HG02610 (cell line): ENCODE measurements at regions not wholly inside any gene's neighbourhood (a gene's known extent, or its start where the extent isn't known, plus 50 kb on each side); places are given as distances from the start of the nearest gene placed in this dataset.

Experiments used
- ATAC-seq: cut with Tn5 transposase; IDR thresholded peaks from one replicate; pipeline ENCODE4 v1.9.1; 2021; ENCODE audit warnings: mild to moderate bottlenecking, moderate library complexity; ENCODE audit not compliant: unreplicated experiment

- no peak for ATAC-seq
Measured at GRCh38 chr2:9137379-9138150, 69.0 kb upstream of the ASAP2 start.

GRCh38 chr2:9135822-9136558, 70.6 kb upstream of the ASAP2 start:
- ATAC-seq, result no peak

GRCh38 chr2:9127316-9127715, 79.3 kb upstream of the ASAP2 start:
- ATAC-seq, result no peak

- ATAC-seq, result no peak
Measured at GRCh38 chr2:9126540-9126939, 80.1 kb upstream of the ASAP2 start.

- ATAC-seq, result no peak
Measured at GRCh38 chr2:9124231-9124741, 82.3 kb upstream of the ASAP2 start.

- no peak for ATAC-seq
Measured at GRCh38 chr2:9123069-9123468, 83.5 kb upstream of the ASAP2 start.

- ATAC-seq, result no peak
Measured at GRCh38 chr2:9122367-9122766, 84.2 kb upstream of the ASAP2 start.

DNA sequence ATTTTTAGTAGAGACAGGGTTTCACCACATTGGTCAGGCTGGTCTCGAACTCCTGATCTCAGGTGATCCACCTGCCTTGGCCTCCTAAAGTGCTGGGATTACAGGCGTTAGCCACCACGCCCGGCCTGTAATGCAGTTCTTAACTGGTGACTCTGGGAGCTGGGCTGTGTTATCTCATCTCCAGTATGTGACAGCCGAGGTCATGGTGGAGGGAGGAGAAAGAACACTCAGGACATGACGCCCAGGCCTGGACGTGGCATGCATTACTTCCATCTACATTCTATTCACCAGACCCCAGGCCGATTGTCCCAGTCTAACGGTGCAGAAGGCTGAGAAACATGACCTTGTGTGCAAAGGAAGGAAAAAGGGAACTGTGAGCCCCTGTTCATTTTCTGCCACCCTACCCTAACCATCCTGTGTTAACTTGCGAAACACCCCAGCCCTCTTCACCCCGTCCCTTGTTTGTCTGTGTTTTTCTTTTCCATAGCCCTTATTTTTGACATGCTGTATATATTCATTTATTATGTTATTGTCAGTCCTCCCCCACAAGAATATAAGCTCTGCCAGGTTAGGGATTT, 88.1 kb upstream of the ASAP2 start:
- ATAC-seq, result no peak

DNA sequence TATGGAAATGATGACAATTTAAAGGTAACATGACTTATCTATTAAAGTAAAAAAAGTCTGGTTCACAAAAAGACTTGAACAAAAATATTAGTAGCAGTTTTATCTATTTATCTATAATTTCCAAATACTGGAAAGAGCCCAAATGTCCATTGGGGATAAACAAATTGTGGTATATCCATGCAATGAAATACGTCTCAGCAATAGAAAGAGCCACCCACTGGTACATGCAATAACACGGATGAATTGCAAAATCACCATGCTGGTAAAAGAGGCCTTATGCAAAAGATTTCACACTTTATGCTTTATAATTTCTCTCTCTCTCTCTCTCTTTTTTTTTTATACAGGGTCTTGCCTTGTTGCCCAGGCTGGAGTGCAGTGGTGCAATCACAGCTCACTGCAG, 91.4 kb upstream of the ASAP2 start:
- ATAC-seq, result no peak

- ATAC-seq, result no peak
Measured at GRCh38 chr2:9114458-9114857, 92.2 kb upstream of the ASAP2 start.

GRCh38 chr2:9113916-9114315, 92.7 kb upstream of the ASAP2 start:
- no peak for ATAC-seq

GRCh38 chr2:9113262-9113661, 93.3 kb upstream of the ASAP2 start:
- no peak for ATAC-seq

DNA sequence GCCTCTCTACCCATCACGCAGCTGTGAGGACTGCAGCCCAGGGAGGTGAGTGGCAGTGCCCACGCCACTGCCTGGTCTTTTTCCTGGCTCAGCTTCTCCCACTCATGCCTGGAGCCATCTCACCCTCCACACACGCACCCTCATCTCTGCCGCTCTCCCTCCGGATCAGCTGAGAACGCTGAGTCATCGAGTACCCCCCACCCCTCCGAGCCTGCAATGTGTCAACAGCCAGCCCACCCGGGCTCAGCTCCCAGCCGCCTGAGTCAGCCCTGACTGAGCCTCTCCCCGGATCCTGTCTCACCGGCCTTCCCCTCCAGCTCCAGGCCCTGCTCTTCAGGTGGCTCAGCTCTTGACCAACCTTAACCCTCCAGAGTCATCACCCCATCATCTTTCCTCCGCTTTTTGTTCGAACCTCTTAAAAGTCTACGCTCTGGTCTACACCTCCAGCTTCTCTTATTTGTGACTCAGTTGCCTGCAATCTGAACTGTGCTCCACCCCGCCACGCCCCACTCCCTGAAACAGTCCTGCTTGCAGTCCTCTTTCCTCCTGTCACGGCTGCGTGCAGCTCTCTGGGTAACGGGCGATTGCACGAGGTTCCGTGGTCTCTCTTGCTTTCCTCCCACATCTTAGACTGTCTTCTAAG, 94.4 kb upstream of the ASAP2 start:
- no peak for ATAC-seq

- no peak for ATAC-seq
Measured at GRCh38 chr2:9110893-9111569, 95.6 kb upstream of the ASAP2 start.

DNA sequence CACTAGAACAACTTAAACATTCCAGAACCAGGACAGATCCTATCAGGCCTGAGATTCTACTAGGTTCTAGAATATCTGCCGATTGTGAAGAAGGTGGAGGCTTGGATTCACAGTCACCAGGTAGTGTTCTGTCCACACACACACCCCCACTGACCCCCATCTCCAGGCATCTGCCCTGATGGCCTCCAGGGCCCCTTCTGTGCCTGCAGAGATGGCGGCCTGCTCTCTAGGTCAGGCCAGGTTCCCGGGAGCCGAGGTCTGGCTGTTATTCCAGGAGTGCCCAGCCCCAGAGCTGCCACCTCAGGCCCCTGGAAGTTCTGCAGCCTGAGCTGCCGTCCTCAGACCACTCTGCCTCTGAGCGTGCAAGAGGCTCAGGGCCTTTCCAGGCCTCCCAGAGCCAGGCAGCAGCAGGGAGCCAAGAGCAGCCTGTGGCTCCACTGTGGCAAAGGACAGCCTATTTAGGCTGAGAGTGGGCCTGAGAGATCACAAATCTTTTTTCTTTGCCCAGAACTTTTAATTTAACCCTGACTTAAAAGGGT, 96.2 kb upstream of the ASAP2 start:
- no peak for ATAC-seq

GRCh38 chr2:9109871-9110270, 96.7 kb upstream of the ASAP2 start:
- ATAC-seq, result no peak

GRCh38 chr2:9108210-9108967, 98.2 kb upstream of the ASAP2 start:
- ATAC-seq, result no peak

DNA sequence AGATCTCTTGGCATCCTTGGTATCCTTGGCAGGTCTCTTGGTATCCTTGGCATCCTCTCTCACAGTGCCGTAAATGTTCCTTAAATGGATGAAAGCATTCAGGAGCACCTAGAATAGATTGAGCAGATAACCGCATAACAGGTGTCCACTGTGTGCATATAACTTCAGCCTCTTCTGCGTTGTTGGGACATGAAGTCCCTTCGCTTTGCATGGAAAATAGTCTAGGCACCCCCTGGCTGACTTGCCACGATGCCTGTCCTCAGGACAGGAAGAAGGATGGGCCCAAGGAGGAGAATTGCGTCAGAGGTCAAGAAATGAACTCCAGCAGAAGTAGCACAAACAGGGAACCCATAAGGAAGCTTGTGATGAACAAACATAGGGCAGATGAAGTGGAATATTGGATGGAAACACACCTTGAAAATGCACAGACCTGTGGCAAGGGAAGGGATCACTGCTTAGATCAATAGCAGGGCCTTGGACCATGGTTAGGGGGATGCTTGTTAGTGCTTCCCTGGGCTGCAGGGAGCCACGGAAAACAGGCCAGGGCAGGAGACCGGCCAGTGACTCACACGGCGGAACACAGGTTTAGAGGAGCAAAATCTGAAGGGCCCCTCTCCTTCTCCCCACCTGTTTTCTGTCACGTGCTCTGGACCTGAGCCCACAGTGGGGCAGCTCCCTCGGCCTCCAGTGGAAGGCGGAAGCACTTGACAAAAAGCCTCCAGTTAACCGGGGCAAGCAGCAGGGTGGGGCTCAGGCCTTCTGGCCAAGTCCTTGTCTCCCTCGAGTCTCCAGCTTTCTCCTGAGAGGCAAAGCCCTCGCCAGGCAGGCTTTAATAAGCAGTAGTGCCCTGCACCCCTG, 99.2 kb upstream of the ASAP2 start:
- no peak for ATAC-seq
